ENCODE measurements at regions not wholly inside any gene's neighbourhood (a gene's known extent, or its start where the extent isn't known, plus 50 kb on each side); places are given as distances from the start of the nearest gene placed in this dataset.

- no peak for TF ChIP-seq POLR2A (IDR thresholded peaks at IDR 0.05)
- no peak for TF ChIP-seq CTCF (IDR thresholded peaks at IDR 0.05)
Observed at GRCh38 chr1:87904651-87905050, 576.0 kb downstream of the LMO4 start.

Data from lower leg skin (tissue), 3 donors.